C4-2B (cell line): ENCODE measurements at regions not wholly inside any gene's neighbourhood (a gene's known extent, or its start where the extent isn't known, plus 50 kb on each side); places are given as distances from the start of the nearest gene placed in this dataset.

Source experiments
- H3K27ac ChIP-seq: fragments of 450-650 bp; 2 replicates; pipeline ENCODE4 v1.5.1; 2017
- ZFX ChIP-seq: fragments of 450-650 bp; IDR thresholded peaks from 2 replicates; pipeline ENCODE4 v1.6.1; 2017
- TF ChIP-seq, protein P1 (sequence below): fragments of 450-650 bp; conservative IDR thresholded peaks from 2 replicates; pipeline ENCODE4 v1.5.1; 2017; ENCODE audit warnings: mild to moderate bottlenecking

GRCh38 chr12:20268121-20268732 is 100.1 kb upstream of the PDE3A start:
- no peak overlapping the region for H3K27ac ChIP-seq
- TF ChIP-seq ZFX, result no peak
- TF ChIP-seq, protein P1, sequence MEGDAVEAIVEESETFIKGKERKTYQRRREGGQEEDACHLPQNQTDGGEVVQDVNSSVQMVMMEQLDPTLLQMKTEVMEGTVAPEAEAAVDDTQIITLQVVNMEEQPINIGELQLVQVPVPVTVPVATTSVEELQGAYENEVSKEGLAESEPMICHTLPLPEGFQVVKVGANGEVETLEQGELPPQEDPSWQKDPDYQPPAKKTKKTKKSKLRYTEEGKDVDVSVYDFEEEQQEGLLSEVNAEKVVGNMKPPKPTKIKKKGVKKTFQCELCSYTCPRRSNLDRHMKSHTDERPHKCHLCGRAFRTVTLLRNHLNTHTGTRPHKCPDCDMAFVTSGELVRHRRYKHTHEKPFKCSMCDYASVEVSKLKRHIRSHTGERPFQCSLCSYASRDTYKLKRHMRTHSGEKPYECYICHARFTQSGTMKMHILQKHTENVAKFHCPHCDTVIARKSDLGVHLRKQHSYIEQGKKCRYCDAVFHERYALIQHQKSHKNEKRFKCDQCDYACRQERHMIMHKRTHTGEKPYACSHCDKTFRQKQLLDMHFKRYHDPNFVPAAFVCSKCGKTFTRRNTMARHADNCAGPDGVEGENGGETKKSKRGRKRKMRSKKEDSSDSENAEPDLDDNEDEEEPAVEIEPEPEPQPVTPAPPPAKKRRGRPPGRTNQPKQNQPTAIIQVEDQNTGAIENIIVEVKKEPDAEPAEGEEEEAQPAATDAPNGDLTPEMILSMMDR, result no peak

GRCh38 chr12:20268771-20269170 is 99.6 kb upstream of the PDE3A start:
- H3K27ac ChIP-seq, result no peak overlapping the region
- TF ChIP-seq, protein P1, result no peak
- TF ChIP-seq ZFX, result no peak

DNA sequence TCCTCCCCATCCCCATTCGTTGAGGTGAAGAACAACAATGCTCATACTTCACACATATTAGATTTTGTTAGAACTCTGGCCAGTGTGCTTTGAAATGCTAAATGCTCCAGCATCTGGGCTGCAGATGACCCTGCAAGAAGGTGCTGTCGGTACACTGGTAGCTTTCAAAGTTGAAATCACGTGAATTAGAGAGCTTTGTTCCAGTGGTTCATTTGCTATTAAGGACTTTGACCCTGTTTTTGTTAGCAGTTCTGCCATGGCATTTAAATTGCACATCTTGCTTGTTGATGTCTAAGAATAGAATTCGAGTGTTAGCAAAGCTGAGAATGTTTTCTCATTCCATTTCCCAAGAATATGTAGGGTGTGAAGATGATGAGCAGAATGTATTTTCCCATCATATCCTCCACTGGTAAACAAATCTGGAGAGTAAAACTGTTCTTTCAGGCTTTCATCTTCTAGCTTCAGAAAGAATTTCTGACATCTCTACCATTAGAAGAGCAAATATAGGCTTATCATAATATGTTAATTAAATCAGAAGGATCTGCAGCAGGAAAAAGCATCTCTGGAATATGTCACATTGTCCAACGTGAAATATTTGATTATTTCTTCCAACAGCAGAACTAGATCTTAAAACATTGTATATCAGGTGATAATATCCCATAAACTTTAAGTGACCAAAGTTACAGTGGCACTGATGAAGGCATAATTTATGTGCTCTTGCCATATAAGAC is 98.8 kb upstream of the PDE3A start:
- no peak for TF ChIP-seq ZFX
- TF ChIP-seq, protein P1, result no peak

DNA sequence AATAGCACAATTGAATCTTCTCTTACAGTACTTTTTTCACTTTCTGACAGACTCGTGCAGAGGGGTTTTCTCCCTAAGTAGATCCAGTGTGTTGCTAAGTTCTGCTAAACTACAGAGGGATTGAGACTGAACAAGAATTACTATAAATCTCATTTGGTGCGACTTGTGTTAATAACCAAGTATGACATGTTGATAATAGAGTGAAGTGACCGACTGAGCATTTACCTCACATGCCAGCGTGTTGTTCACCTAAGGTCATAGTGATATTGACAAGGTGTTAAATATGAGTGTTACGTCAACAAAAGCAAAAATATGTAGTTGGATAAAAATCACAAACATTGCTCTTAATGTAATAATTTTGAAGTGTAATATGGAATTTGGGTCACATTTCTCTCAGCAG is 97.8 kb upstream of the PDE3A start:
- TF ChIP-seq, protein P1, result no peak
- no peak for TF ChIP-seq ZFX
- H3K27ac ChIP-seq, result no peak overlapping the region

More for the DNA sequence above, 98.8 kb upstream of the PDE3A start:
- H3K27ac ChIP-seq, result no peak overlapping the region

- no peak for TF ChIP-seq ZFX
- TF ChIP-seq, protein P1, result no peak
- H3K27ac ChIP-seq, result no peak overlapping the region
Observed at GRCh38 chr12:20272161-20272560, 96.2 kb upstream of the PDE3A start.

DNA sequence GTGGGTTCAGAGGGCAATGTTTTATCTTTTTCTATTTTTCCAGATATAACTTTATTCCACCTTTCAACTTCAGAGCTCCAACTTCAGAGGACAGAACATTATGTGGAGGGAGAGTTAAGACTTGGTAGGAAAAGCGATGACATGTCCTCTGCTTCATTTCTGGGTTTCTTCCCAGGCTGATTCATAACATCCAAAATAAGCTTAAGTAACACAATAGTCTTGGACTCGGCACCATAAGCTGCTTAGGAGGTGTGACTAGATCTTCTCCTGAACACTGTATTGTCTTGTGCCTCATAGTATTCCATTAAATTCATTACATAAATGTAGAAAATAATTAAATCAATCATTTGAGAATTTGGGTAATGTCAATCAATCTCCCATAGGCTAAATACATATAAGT is 95.5 kb upstream of the PDE3A start:
- H3K27ac ChIP-seq, result no peak overlapping the region
- TF ChIP-seq, protein P1, result no peak
- no peak for TF ChIP-seq ZFX

- no peak for TF ChIP-seq ZFX
- TF ChIP-seq, protein P1, result no peak
- no peak overlapping the region for H3K27ac ChIP-seq
Observed at GRCh38 chr12:20274008-20274407, 94.3 kb upstream of the PDE3A start.
